HFF-Myc (cell line): ENCODE measurements at regions not wholly inside any gene's neighbourhood (a gene's known extent, or its start where the extent isn't known, plus 50 kb on each side); places are given as distances from the start of the nearest gene placed in this dataset.

Experiments used
- DNase-seq: peaks from one replicate; pipeline ENCODE4 v3.0.0-alpha.2; 2011; ENCODE audit warnings: low read depth; ENCODE audit errors: extremely low read depth
- H3K4me3 ChIP-seq: replicated peaks from 2 replicates; pipeline ENCODE4 v1.5.1; 2011; ENCODE audit warnings: low read depth, mild to moderate bottlenecking, control low read depth, low read length
- TF ChIP-seq, protein P1 (sequence below): IDR thresholded peaks from 2 replicates; pipeline ENCODE4 v1.5.1; 2012; ENCODE audit warnings: mild to moderate bottlenecking, low read depth, low read length, control low read depth; ENCODE audit errors: missing control alignments

DNA sequence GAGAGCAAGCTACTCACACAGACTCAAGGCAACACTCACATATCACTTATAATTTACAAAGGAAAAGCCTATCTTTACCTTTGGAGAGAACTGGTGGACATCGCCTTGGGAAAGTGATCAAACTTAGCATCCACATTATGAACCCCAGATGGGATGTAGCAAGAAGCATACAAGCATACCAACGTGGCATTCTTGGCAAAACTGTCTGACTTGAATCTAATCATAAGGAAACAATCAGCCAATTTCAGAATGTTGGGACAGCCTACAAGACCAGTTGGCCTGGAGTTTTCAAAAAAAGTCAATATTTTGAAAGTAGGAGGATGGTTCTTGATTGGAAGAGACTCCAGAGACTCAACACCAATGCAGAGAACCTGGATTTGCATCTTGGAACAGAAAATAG, 79.1 kb upstream of the PMAIP1 start:
- H3K4me3 ChIP-seq = no peak overlapping the region
- TF ChIP-seq, protein P1, sequence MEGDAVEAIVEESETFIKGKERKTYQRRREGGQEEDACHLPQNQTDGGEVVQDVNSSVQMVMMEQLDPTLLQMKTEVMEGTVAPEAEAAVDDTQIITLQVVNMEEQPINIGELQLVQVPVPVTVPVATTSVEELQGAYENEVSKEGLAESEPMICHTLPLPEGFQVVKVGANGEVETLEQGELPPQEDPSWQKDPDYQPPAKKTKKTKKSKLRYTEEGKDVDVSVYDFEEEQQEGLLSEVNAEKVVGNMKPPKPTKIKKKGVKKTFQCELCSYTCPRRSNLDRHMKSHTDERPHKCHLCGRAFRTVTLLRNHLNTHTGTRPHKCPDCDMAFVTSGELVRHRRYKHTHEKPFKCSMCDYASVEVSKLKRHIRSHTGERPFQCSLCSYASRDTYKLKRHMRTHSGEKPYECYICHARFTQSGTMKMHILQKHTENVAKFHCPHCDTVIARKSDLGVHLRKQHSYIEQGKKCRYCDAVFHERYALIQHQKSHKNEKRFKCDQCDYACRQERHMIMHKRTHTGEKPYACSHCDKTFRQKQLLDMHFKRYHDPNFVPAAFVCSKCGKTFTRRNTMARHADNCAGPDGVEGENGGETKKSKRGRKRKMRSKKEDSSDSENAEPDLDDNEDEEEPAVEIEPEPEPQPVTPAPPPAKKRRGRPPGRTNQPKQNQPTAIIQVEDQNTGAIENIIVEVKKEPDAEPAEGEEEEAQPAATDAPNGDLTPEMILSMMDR = no peak
- DNase-seq = peak; percentile 21

DNA sequence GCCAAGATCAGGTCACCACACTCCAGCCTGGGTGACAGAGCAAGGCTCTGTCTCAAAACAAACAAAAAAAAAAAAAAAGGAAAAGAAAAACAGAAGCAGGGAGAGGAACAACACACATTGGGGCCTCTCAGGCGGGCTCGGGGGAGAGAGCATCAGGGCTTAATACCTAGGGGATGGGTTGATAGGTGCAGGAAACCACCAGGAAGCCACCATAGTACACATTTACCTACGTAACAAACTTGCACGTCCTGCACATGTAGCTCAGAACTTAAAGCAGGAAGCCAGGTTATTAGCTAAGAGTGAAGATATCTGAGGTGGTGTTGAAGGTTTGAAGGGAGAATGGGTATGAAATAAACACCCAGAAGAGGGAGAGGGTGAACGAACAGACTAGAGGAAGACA, 81.0 kb upstream of the PMAIP1 start:
- no peak overlapping the region for H3K4me3 ChIP-seq
- TF ChIP-seq, protein P1 = no peak
- no peak for DNase-seq

DNA sequence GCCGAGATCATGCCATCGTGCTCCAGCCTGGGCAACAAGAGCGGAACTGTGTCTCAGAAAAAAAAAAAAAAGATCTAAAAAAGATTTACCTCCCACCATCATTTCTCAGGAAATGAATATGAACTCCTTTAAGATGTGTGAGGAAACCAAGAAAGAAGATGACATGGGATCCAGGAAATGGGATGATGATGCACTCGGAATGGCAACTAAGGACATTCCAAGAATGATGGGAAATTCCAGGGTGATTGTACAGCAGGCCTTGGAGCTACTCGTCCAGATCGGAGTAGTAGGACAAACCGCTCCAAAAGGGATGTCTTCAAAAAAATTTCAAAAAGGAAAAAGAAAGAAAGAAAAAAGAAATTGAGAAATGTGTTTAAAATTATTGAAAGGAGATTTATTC, 84.9 kb upstream of the PMAIP1 start:
- no peak overlapping the region for H3K4me3 ChIP-seq
- TF ChIP-seq, protein P1 = no peak
- peak; percentile 39 for DNase-seq

DNA sequence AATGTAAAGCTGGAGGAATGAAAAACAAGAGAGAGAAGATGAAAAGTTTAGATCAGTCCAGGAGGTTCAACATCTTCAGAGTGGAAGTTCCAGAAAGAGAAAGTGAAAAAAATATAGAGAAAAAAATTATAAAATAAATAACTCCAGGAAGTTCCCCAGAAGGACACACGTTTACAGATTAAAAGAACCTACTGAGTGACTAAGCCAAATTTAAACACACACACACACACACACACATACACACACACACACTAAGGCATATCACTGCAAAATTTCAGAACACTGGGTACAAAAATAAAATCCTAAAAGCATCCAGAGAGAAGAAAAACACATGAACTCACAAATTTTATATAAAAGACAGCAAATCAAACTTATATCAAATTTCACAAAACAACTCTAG, 85.9 kb upstream of the PMAIP1 start:
- no peak for DNase-seq
- TF ChIP-seq, protein P1 = no peak

DNA sequence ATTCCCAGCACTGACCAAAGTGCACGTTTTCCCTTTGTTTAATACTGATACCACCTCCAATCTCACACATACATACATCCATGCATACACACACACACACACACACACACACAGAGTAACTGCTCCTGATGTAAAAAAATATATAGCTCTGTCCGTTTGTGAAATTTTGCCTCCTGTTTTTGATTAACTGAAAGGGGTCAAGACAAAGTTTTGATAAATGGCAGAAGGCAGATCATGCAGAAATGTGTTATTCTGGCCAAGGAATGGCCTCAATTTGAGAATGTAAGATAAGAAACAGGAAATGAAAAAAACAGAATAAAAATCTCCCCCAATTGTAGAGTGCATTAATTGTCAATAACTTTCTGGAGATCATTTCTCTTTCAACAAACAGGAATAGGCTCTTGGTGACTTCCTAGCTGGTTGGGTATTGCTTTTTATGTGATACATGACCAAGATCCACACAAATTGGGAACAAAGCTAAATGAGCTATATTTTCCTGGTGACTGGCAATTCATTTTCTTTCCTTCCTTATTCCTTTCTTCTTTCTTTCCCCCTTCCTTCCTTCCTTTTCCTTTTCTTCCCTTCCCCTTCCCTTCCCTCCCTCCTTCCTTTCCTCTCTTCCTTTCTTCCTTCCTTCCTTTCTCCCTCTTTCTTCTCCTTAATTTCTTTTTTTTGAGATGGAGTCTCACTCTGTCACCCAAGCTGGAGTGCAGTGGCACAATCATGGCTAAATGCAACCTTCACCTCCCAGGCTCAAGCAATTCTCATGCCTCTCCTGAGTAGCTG, 88.9 kb upstream of the PMAIP1 start:
- H3K4me3 ChIP-seq = no peak overlapping the region
- DNase-seq = no peak
- TF ChIP-seq, protein P1 = no peak

More for the DNA sequence above, 85.9 kb upstream of the PMAIP1 start:
- no peak overlapping the region for H3K4me3 ChIP-seq

DNA sequence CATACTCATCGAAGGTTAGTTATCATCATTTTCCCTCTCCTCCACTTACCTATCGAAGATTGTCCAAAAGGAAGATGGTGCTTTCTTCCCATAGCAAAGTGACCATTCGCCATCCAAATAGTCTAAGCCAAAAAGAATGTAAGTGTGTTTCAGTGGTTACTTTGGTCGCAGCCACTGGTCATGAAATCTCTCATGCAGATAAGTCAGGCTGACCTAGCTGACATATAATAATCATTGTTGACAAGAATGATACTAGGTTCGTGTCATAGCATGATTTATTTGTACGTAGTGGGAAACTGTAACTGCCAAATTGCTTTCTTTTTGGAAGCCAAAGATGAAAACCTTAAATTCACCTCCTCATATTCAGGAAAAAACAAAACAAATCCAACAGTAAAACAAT, 89.6 kb upstream of the PMAIP1 start:
- TF ChIP-seq, protein P1 = no peak
- DNase-seq = no peak
- no peak overlapping the region for H3K4me3 ChIP-seq

DNA sequence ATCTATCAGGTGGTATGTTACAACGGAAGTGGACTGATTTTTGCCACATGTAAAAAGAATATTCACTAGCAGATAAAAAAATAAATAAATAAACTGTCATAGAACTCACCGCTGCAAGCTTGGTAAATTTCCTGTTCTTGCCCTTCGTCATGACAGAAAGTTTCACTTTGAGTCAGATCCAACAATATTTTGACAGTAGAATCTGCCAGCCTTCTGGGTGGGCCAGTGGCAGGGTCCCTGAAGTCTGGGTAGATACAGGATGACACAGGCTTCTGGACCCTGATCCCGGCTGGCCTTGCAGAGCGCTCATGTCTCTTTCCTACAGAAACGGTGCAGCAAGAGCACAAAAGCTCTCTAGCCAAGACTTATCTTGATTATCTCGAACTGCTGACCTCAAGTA, 97.8 kb upstream of the PMAIP1 start:
- no peak overlapping the region for H3K4me3 ChIP-seq
- no peak for DNase-seq
- TF ChIP-seq, protein P1 = no peak
